K562 (cell line): ENCODE measurements at regions not wholly inside any gene's neighbourhood (a gene's known extent, or its start where the extent isn't known, plus 50 kb on each side); places are given as distances from the start of the nearest gene placed in this dataset.

ENCODE experiments used
- ATAC-seq: fragments of 200-7000 bp; cut with Tn5 transposase; 3 replicates; pipeline ENCODE4 v1.9.1; 2020; ENCODE audit warnings: moderate library complexity
- BruUV-seq: library from RNA; stranded (reverse); fragments of 400-500 nt; replicated peaks from 2 replicates; lab custom pipeline; 2021; lab: Mats Ljungman, UMichigan
- CTCF ChIA-PET: fragments of 300-600 bp; formaldehyde crosslinking; extraction: SDS; loops from one replicate; lab custom pipeline; 2021; ENCODE audit warnings: low intra/inter-chr PET ratio; lab: Yijun Ruan, JAX
- POLR2A ChIA-PET: fragments of 300-600, 350-650 bp; sonication (Branson Sonifier 250); formaldehyde crosslinking; extraction: SDS; loops from one replicate; lab custom pipeline; 2021; ENCODE audit warnings: antibody characterized with exemption, inconsistent platforms; lab: Yijun Ruan, JAX
- DNase-seq, 4 experiments: peaks; one replicate each; pipeline versions ENCODE4 v3.0.0 to v3.0.0-alpha.2; 2011 to 2018; ENCODE audit warnings: low spot score in 3 of 4, mixed read lengths in 3 of 4; ENCODE audit errors: extremely low read depth in 1 of 4
- FAIRE-seq: peaks from 2 replicates; lab custom pipeline; 2011; peaks lifted over from hg19 to GRCh38; lab: Jason Lieb, UNC
- H2AFZ ChIP-seq: 2 replicates; pipeline ENCODE4 v1.6.0; 2011; ENCODE audit warnings: low read depth, low read length, control low read depth, inconsistent platforms
- H3K27ac ChIP-seq: fragments of 200-600 bp; 3 replicates; pipeline ENCODE4 v1.8.0; 2011; ENCODE audit warnings: low read depth, mild to moderate bottlenecking, control low read depth, inconsistent platforms, low read length, moderate library complexity, mixed read lengths; ENCODE audit errors: extremely low read depth
- H3K27me3 ChIP-seq, 2 experiments: fragments of 300-600 bp in 1 of 2; 2 replicates in 1 of 2; 3 replicates in 1 of 2; pipeline versions ENCODE4 v1.6.0 to v1.8.0; 2011; ENCODE audit warnings: inconsistent platforms in 2 of 2, low read length in 2 of 2, mild to moderate bottlenecking in 1 of 2, mixed read lengths in 1 of 2, moderate library complexity in 1 of 2; ENCODE audit not compliant: control insufficient read depth in 2 of 2, insufficient read depth in 2 of 2
- H3K36me3 ChIP-seq: fragments of 300-600 bp; 3 replicates; pipeline ENCODE4 v1.8.0; 2011; ENCODE audit warnings: mild to moderate bottlenecking, low read length, inconsistent platforms; ENCODE audit not compliant: control insufficient read depth, insufficient read depth
- H3K4me1 ChIP-seq, 2 experiments: fragments of 200-600 bp in 1 of 2; replicated peaks in 1 of 2; 2 replicates in 1 of 2; 3 replicates in 1 of 2; pipeline versions ENCODE4 v1.5.1 to v1.8.0; 2011; ENCODE audit warnings: inconsistent platforms in 2 of 2, low read length in 2 of 2, mild to moderate bottlenecking in 1 of 2, mixed read lengths in 1 of 2, moderate library complexity in 1 of 2; ENCODE audit not compliant: control insufficient read depth in 2 of 2, insufficient read depth in 2 of 2
- H3K4me2 ChIP-seq: 2 replicates; pipeline ENCODE4 v1.6.1; 2011; ENCODE audit warnings: low read length, control low read depth, inconsistent platforms, mixed read lengths; ENCODE audit not compliant: insufficient read depth
- H3K4me3 ChIP-seq: fragments of 200-600 bp; sonication (generic), shearing (Covaris generic); 2 replicates; pipeline ENCODE4 v1.5.1; 2016; ENCODE audit warnings: control low read depth, inconsistent platforms
- H3K79me2 ChIP-seq: fragments of 200-600 bp; 3 replicates; pipeline ENCODE4 v1.8.0; 2011; ENCODE audit warnings: low read length, inconsistent platforms; ENCODE audit not compliant: control insufficient read depth, insufficient read depth
- H3K9ac ChIP-seq, 2 experiments: 2 replicates each; pipeline versions ENCODE4 v1.6.0 to v1.6.1; 2011; ENCODE audit warnings: low read depth in 2 of 2, low read length in 2 of 2, control low read depth in 1 of 2, inconsistent platforms in 1 of 2, mild to moderate bottlenecking in 1 of 2, mixed read lengths in 1 of 2; ENCODE audit not compliant: insufficient read depth in 1 of 2
- H3K9me1 ChIP-seq: one replicate; pipeline ENCODE4 v1.6.0; 2011; ENCODE audit warnings: inconsistent platforms, mild to moderate bottlenecking, low read length, moderate library complexity; ENCODE audit not compliant: control insufficient read depth, insufficient read depth
- H3K9me3 ChIP-seq: replicated peaks from 2 replicates; pipeline ENCODE4 v1.5.1; 2011; ENCODE audit warnings: low read depth, low read length, inconsistent platforms; ENCODE audit not compliant: control insufficient read depth, insufficient read depth
- H4K20me1 ChIP-seq: replicated peaks from 2 replicates; pipeline ENCODE4 v1.6.1; 2011; ENCODE audit warnings: low read length, inconsistent platforms, mixed read lengths; ENCODE audit not compliant: control insufficient read depth, insufficient read depth
- CREM ChIP-seq: IDR thresholded peaks from 2 replicates; pipeline ENCODE4 v1.6.1; 2014; ENCODE audit warnings: antibody characterized with exemption, low read depth
- GABPB1 ChIP-seq: sonication (generic); formaldehyde crosslinking; IDR thresholded peaks from 2 replicates; pipeline ENCODE4 v1.8.0; 2022; ENCODE audit warnings: mild to moderate bottlenecking, missing genetic modification reagents
- KLF1 ChIP-seq: fragments of 450-650 bp; IDR thresholded peaks from 2 replicates; pipeline ENCODE4 v1.6.1; 2016; ENCODE audit warnings: missing genetic modification characterization, missing compliant biosample characterization
- MCM7 ChIP-seq, 2 experiments: fragments of 450-650 bp; IDR thresholded peaks; 2 replicates each; pipeline ENCODE4 v1.6.1; 2016 to 2018
- NFE2 ChIP-seq: IDR thresholded peaks from 2 replicates; pipeline ENCODE4 v1.6.1; 2014; ENCODE audit warnings: antibody characterized with exemption, low read depth
- ZNF274 ChIP-seq: IDR thresholded peaks from 2 replicates; pipeline ENCODE4 v1.6.1; 2011; ENCODE audit warnings: low read depth, mild to moderate bottlenecking, low read length, moderate library complexity, borderline replicate concordance
- ZNF830 ChIP-seq: fragments of 250-450 bp; sonication (Bioruptor Pico); IDR thresholded peaks from 2 replicates; pipeline ENCODE4 v1.5.0; 2021; ENCODE audit warnings: mild to moderate bottlenecking
- WGBS: fragments of 100-300 bp; shearing (Covaris generic); methylation state at CpG from one replicate; pipeline ENCODE4 v1.1.6; 2016; ENCODE audit warnings: low coverage, mixed read lengths; ENCODE audit not compliant: insufficient coverage; ENCODE audit errors: missing lambda C conversion rate; 5-methylcytosine and 5-hydroxymethylcytosine counted together
- in situ Hi-C: fragments of 300-500 bp; cut with MboI; formaldehyde crosslinking; loops from 4 replicates; pipeline ENCODE4 v1.15.0; 2018; ENCODE audit warnings: inconsistent platforms, mixed read lengths
- intact Hi-C: fragments of 100-400 bp; cut with micrococcal nuclease; formaldehyde crosslinking; loops from 2 replicates; pipeline ENCODE4 v1.14.2; 2022
- TF ChIP-seq, protein P1 (sequence below): fragments of 450-650 bp; conservative IDR thresholded peaks from 2 replicates; pipeline ENCODE4 v1.6.1; 2016; ENCODE audit warnings: missing genetic modification characterization, low read depth, mild to moderate bottlenecking, control low read depth, missing compliant biosample characterization
- TF ChIP-seq, protein P2 (sequence below): sonication (generic); formaldehyde crosslinking; IDR thresholded peaks from 2 replicates; pipeline ENCODE4 v1.9.0; 2022; ENCODE audit warnings: mild to moderate bottlenecking, missing genetic modification reagents

DNA sequence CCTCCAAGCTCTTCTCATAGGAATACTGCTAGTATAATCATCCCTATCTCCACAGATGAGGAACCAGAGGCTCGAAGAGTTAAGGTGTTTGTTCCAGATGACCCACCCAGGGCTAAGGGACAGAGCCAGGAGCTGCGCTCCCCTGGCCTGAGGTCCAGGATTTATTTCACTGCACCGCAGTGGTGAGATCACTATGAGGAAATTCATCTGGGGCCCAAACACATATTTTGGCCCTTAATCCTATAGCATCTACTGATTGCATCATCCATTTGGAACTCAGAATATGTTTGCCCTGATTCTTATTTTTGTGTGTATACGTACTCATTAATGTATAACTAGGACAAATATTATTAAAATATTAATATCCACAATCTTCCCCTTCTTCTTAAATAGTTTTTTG, 100.1 kb upstream of the RBPJ start (continued):
- TF ChIP-seq ZNF274 (no peak), GABPB1 (CRISPR knock-in tag) (no peak), KLF1 (tag) (no peak)
- TF ChIP-seq, protein P1, sequence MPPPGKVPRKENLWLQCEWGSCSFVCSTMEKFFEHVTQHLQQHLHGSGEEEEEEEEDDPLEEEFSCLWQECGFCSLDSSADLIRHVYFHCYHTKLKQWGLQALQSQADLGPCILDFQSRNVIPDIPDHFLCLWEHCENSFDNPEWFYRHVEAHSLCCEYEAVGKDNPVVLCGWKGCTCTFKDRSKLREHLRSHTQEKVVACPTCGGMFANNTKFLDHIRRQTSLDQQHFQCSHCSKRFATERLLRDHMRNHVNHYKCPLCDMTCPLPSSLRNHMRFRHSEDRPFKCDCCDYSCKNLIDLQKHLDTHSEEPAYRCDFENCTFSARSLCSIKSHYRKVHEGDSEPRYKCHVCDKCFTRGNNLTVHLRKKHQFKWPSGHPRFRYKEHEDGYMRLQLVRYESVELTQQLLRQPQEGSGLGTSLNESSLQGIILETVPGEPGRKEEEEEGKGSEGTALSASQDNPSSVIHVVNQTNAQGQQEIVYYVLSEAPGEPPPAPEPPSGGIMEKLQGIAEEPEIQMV (tag): no peak
- TF ChIP-seq, protein P2, sequence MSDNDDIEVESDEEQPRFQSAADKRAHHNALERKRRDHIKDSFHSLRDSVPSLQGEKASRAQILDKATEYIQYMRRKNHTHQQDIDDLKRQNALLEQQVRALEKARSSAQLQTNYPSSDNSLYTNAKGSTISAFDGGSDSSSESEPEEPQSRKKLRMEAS (CRISPR knock-in tag): no peak

DNA sequence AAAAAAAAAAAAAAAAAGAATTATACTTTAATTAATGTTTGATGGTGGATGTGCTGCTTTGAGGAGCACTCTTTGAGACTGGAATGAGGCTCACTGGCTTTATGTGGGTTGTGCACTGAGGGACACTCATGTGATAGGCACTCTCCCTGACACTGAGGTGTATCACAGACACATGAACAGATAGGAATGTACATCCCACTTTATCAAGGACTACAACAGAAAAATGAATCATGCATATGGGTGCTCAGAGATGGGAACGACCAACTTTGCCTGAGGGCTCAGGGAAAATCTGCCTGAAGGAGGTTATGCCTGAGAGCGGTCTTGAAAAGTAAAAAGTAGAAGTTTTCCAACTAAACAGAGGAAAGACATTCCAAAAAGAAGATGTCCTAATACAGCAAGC, 97.7 kb upstream of the RBPJ start:
- POLR2A ChIA-PET: no interaction called here

More for the DNA sequence above, 97.7 kb upstream of the RBPJ start:
- Histone ChIP-seq H3K4me3 (no peak overlapping the region), H3K79me2 (no peaks in the 10 kb centered on the region), H3K9ac (no peak overlapping the region), H3K9me1 (no peaks in the 10 kb centered on the region), H4K20me1 (no peaks in the 10 kb centered on the region), H3K4me2 (no peak overlapping the region)
- no peak for FAIRE-seq
- no TSS peak for BruUV-seq
- no peak for ATAC-seq
- intact Hi-C loops: no loop called here
- no peak for TF ChIP-seq MCM7 (IDR thresholded peaks at IDR 0.05)
- no peak for TF ChIP-seq NFE2
- TF ChIP-seq CREM: no peak
- TF ChIP-seq ZNF830 (CRISPR knock-in tag): no peak
- TF ChIP-seq, all 486 proteins: peak for 0
- in situ Hi-C loops: no loop called here
- no peak for DNase-seq
- no peaks in the 10 kb centered on the region for H3K9me3 ChIP-seq
- peaks cover 13 to 43% of the 10 kb centered on the region in 2 experiments; a peak in 4 of 5 replicates for H3K27me3 ChIP-seq
- no peaks in the 10 kb centered on the region for H3K36me3 ChIP-seq
- H3K4me1 ChIP-seq: no peaks in the 10 kb centered on the region
- CTCF ChIA-PET: no interaction called here
- H2AFZ ChIP-seq: no peak overlapping the region
- 0% methylated on average over 2 of the region's 2 CpGs for WGBS
- no peak overlapping the region for H3K27ac ChIP-seq
